Activated T-helper 2 cell treated with anti-CD3 and anti-CD28 coated beads, Interferon-gamma antibody, Interleukin-2, Interleukin-4, amounts not matched to agents 10 μg/mL and 5 μg/mL and 100 μg/mL, durations not matched to agents 14 hours and 24 hours and 36 hours (primary cell): ENCODE measurements at regions not wholly inside any gene's neighbourhood (a gene's known extent, or its start where the extent isn't known, plus 50 kb on each side); places are given as distances from the start of the nearest gene placed in this dataset.

ENCODE experiments used
- DNase-seq: peaks from one replicate; pipeline ENCODE4 v3.0.0; 2021; ENCODE audit warnings: low spot score
- H3K27ac Mint-ChIP-seq: one replicate; pipeline ENCODE4 v1.8.0; 2021; ENCODE audit warnings: mixed read lengths
- H3K27me3 Mint-ChIP-seq: one replicate; pipeline ENCODE4 v1.8.0; 2021; ENCODE audit warnings: low read depth, mixed read lengths
- H3K36me3 Mint-ChIP-seq: one replicate; pipeline ENCODE4 v1.8.0; 2021; ENCODE audit warnings: low read depth, mixed read lengths
- H3K4me1 Mint-ChIP-seq: one replicate; pipeline ENCODE4 v1.8.0; 2021; ENCODE audit warnings: low read depth, mixed read lengths
- H3K4me3 Mint-ChIP-seq: one replicate; pipeline ENCODE4 v1.8.0; 2021; ENCODE audit warnings: low read depth, mild to moderate bottlenecking, moderate library complexity, mixed read lengths
- H3K9me3 Mint-ChIP-seq: one replicate; pipeline ENCODE4 v1.8.0; 2021; ENCODE audit warnings: mixed read lengths
- intact Hi-C: fragments of 100-400 bp; cut with micrococcal nuclease; formaldehyde crosslinking; loops from one replicate; pipeline ENCODE4 v1.15.1; 2023

DNA sequence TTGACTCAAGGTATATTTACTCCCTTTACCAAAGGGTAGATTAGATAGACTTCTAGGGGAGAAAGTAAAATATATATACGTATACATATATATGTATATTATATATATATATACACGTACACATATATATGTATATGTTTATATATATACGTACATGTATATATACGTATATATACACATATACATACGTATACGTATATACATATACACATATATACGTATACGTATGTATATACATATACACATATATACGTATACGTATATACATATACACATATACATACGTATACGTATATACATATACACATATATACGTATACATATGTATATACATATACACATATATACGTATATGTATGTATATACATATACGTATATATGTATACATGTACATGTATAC, 430.5 kb upstream of the ANO3 start:
- H3K27ac Mint-ChIP-seq, result no peak overlapping the region

DNA sequence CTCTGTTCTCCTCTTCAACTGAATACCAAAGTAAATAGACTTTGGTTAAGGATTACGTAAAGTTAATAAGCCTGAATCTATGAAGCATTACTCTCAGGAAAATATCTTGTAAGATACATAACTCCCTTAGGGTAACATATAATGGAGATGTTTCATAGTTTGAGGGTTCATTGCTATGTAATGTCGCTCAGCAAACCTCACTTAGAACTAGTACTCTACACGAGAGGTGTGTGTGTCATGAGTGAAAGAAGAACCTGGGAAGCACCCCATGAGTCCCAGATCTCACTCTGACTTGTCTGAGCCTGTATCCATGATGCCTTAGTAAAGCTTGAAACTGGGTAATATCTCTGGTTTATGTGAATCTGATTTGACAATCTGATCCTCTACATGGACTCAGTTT, 429.5 kb upstream of the ANO3 start:
- H3K27ac Mint-ChIP-seq, result no peak overlapping the region
- intact Hi-C loops, result no loop called here
- peaks cover 38% of the 10 kb centered on the region for H3K9me3 Mint-ChIP-seq
- H3K4me1 Mint-ChIP-seq, result no peaks in the 10 kb centered on the region
- H3K36me3 Mint-ChIP-seq, result no peaks in the 10 kb centered on the region
- H3K4me3 Mint-ChIP-seq, result no peak overlapping the region
- H3K27me3 Mint-ChIP-seq, result no peaks in the 10 kb centered on the region
- no peak for DNase-seq

More for the DNA sequence above, 430.5 kb upstream of the ANO3 start:
- no peaks in the 10 kb centered on the region for H3K27me3 Mint-ChIP-seq
- no peak for DNase-seq
- no peaks in the 10 kb centered on the region for H3K4me1 Mint-ChIP-seq
- H3K36me3 Mint-ChIP-seq, result no peaks in the 10 kb centered on the region
- peaks cover 33% of the 10 kb centered on the region for H3K9me3 Mint-ChIP-seq
- intact Hi-C loops, result no loop called here
- H3K4me3 Mint-ChIP-seq, result no peak overlapping the region

GRCh38 chr11:25908726-25909125, 423.2 kb upstream of the ANO3 start:
- Mint-ChIP-seq H3K27me3 (no peaks in the 10 kb centered on the region), H3K4me3 (no peak overlapping the region), H3K9me3 (peaks cover 22% of the 10 kb centered on the region), H3K4me1 (no peaks in the 10 kb centered on the region), H3K27ac (no peak overlapping the region), H3K36me3 (no peaks in the 10 kb centered on the region)
- intact Hi-C loops, result no loop called here
- no peak for DNase-seq

DNA sequence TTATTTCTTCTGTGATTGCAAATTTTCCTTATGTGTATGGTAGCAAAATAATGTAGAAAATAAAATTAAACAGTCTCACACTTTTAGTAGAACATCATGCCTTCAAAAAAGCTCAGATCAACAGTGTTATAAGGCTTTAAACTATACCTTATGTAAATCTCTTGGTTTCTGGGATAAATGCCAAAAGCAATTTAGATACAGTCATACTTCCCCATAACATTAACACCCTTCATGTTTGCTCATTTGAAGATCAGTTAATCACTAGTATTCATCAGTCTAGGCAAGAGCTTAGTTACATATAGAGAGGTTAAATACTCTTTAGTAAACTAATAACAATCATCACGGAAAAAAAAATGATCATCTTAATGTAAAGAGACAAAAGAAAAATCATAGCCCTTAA, 421.8 kb upstream of the ANO3 start:
- DNase-seq, result no peak
- H3K9me3 Mint-ChIP-seq, result peaks cover 18% of the 10 kb centered on the region
- intact Hi-C loops, result no loop called here
- H3K4me3 Mint-ChIP-seq, result no peak overlapping the region
- H3K4me1 Mint-ChIP-seq, result no peaks in the 10 kb centered on the region
- H3K36me3 Mint-ChIP-seq, result no peaks in the 10 kb centered on the region
- H3K27me3 Mint-ChIP-seq, result no peaks in the 10 kb centered on the region
- no peak overlapping the region for H3K27ac Mint-ChIP-seq

GRCh38 chr11:25920356-25920755, 411.6 kb upstream of the ANO3 start:
- no peaks in the 10 kb centered on the region for H3K27me3 Mint-ChIP-seq
- no peak overlapping the region for H3K4me3 Mint-ChIP-seq
- no peaks in the 10 kb centered on the region for H3K4me1 Mint-ChIP-seq
- intact Hi-C loops, result no loop called here
- peaks cover 32% of the 10 kb centered on the region for H3K9me3 Mint-ChIP-seq
- DNase-seq, result no peak
- no peaks in the 10 kb centered on the region for H3K36me3 Mint-ChIP-seq
- no peak overlapping the region for H3K27ac Mint-ChIP-seq

- no peak overlapping the region for H3K4me3 Mint-ChIP-seq
- peaks cover 30% of the 10 kb centered on the region for H3K9me3 Mint-ChIP-seq
Measured at GRCh38 chr11:25924586-25924985, 407.3 kb upstream of the ANO3 start.

GRCh38 chr11:25925359-25925758, 406.6 kb upstream of the ANO3 start:
- Mint-ChIP-seq H3K4me3 (no peak overlapping the region), H3K4me1 (no peaks in the 10 kb centered on the region), H3K27ac (no peak overlapping the region), H3K36me3 (no peaks in the 10 kb centered on the region), H3K9me3 (peaks cover 27% of the 10 kb centered on the region), H3K27me3 (no peaks in the 10 kb centered on the region)
- DNase-seq, result no peak
- intact Hi-C loops, result no loop called here

More at GRCh38 chr11:25924586-25924985, 407.3 kb upstream of the ANO3 start:
- Mint-ChIP-seq H3K4me1 (no peaks in the 10 kb centered on the region), H3K36me3 (no peaks in the 10 kb centered on the region), H3K27ac (no peak overlapping the region), H3K27me3 (no peaks in the 10 kb centered on the region)
- no peak for DNase-seq
- intact Hi-C loops, result no loop called here

DNA sequence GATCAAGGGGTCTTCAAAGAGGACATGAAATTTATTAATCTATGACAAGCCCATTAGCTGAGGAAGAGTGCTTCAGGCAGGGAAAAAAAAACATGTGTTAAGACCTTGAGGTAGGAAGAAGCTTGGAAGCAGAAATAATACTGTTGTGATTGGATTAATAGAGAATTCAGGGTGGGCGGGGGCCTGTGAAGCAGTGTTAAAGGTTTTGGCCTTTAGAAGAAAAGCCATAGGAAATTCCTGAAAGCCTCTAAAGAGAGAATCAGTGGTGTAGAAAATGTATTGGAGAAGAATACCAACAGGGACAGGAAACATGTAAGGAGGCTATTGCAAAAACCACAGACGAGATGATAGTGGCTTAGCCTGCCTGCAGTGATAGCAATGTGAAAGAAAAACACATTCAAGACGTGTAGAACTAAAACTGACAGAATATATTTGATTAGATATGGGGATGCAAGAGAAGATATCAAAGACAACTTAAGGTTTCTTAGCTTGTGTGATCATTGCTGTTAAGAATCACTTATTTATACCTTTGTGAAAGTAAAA, 404.4 kb upstream of the ANO3 start:
- no peaks in the 10 kb centered on the region for H3K36me3 Mint-ChIP-seq
- H3K4me1 Mint-ChIP-seq, result no peaks in the 10 kb centered on the region
- H3K4me3 Mint-ChIP-seq, result no peak overlapping the region
- intact Hi-C loops, result no loop called here
- H3K9me3 Mint-ChIP-seq, result peaks cover 31% of the 10 kb centered on the region
- no peaks in the 10 kb centered on the region for H3K27me3 Mint-ChIP-seq
- H3K27ac Mint-ChIP-seq, result no peak overlapping the region
- no peak for DNase-seq

DNA sequence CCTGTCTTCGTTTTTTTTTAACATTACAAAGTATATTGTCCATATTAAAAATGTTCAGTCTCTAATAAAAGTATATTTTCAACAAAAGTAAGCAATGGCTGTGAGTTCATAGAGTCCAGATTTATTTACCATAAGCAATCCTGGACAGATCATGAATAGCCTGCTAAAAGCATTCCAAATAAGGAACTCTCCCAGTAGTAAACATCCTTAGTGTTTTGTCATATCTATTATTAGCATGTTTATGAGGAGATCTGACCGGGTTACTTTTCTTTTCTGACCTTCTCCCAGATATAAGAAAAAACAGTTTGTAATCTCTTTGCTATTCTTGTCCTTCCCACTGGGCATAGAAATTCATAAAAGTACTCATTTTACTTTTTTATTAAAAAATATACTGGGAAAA, 403.9 kb upstream of the ANO3 start:
- Mint-ChIP-seq H3K27ac (no peak overlapping the region), H3K27me3 (no peaks in the 10 kb centered on the region)
- intact Hi-C loops, result no loop called here

DNA sequence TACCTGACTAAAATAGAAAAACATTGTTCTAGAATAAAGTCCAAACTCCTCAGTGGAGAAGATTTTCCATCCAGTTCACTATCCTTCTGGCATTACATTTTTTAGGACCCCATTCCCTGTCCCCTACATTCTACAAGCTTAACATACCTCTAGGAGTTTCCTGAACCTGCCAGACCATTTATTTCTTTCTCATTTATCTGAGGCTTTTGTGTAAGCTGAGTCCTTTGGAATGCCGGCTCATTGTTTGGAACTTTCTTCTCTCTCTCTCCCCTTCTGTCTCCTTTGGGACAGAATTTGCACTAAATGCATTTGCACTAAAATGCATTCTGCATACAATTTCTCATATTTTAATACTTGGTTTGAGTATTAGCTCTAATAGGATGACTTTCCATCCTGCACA, 393.0 kb upstream of the ANO3 start:
- no peaks in the 10 kb centered on the region for H3K27me3 Mint-ChIP-seq
- H3K9me3 Mint-ChIP-seq, result peaks cover 25% of the 10 kb centered on the region
- intact Hi-C loops, result no loop called here
- H3K36me3 Mint-ChIP-seq, result no peaks in the 10 kb centered on the region
- no peak overlapping the region for H3K4me3 Mint-ChIP-seq
- H3K27ac Mint-ChIP-seq, result no peak overlapping the region
- DNase-seq, result no peak
- H3K4me1 Mint-ChIP-seq, result no peaks in the 10 kb centered on the region

More for the DNA sequence above, 403.9 kb upstream of the ANO3 start:
- Mint-ChIP-seq H3K4me1 (no peaks in the 10 kb centered on the region), H3K9me3 (peaks cover 26% of the 10 kb centered on the region), H3K4me3 (no peak overlapping the region), H3K36me3 (no peaks in the 10 kb centered on the region)
- DNase-seq, result no peak

GRCh38 chr11:25939691-25940090, 392.2 kb upstream of the ANO3 start:
- H3K9me3 Mint-ChIP-seq, result peaks cover 25% of the 10 kb centered on the region
- intact Hi-C loops, result no loop called here
- H3K27ac Mint-ChIP-seq, result no peak overlapping the region
- H3K27me3 Mint-ChIP-seq, result no peaks in the 10 kb centered on the region
- no peak overlapping the region for H3K4me3 Mint-ChIP-seq
- H3K4me1 Mint-ChIP-seq, result no peaks in the 10 kb centered on the region
- DNase-seq, result no peak
- H3K36me3 Mint-ChIP-seq, result no peaks in the 10 kb centered on the region

GRCh38 chr11:25941353-25941752, 390.6 kb upstream of the ANO3 start:
- no peak for DNase-seq
- Mint-ChIP-seq H3K27me3 (no peaks in the 10 kb centered on the region), H3K4me1 (no peaks in the 10 kb centered on the region), H3K27ac (no peak overlapping the region), H3K4me3 (no peak overlapping the region), H3K36me3 (no peaks in the 10 kb centered on the region), H3K9me3 (peaks cover 27% of the 10 kb centered on the region)
- intact Hi-C loops, result no loop called here

DNA sequence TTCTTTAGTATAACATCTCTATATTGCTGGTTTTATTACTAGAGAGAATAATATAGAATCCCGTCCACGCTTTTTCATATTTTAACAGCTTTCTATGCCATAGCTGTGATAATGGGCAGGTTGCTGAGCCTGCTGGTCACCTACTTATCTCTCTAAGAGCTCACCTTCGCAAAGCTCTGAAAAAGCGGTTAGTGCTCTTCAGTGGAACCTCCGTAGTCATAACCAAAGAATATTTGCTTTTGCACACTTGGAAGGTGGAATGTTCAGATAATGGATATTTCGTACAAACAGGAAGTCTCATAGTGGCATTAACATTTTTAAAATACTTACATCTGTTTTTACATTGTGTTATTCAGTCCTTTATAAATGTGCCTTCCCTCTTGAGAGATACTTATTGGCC, 388.9 kb upstream of the ANO3 start:
- H3K36me3 Mint-ChIP-seq, result no peaks in the 10 kb centered on the region
- intact Hi-C loops, result no loop called here
- no peak overlapping the region for H3K4me3 Mint-ChIP-seq
- no peak overlapping the region for H3K27ac Mint-ChIP-seq
- DNase-seq, result no peak
- no peaks in the 10 kb centered on the region for H3K4me1 Mint-ChIP-seq
- peaks cover 38% of the 10 kb centered on the region for H3K9me3 Mint-ChIP-seq
- no peaks in the 10 kb centered on the region for H3K27me3 Mint-ChIP-seq
